ENCODE measurements at regions not wholly inside any gene's neighbourhood (a gene's known extent, or its start where the extent isn't known, plus 50 kb on each side); places are given as distances from the start of the nearest gene placed in this dataset.

- no peaks in the 10 kb centered on the region for H3K27me3 ChIP-seq (ENCODE audit: control insufficient read depth in 2 of 2, insufficient read depth in 2 of 2, low read length in 2 of 2)
- H2AFZ ChIP-seq (ENCODE audit: low read depth, low read length), result no peak overlapping the region
- no peaks in the 10 kb centered on the region for H3K9me1 ChIP-seq (ENCODE audit: control insufficient read depth, insufficient read depth, low read length)
- H3K4me3 ChIP-seq, result no peak overlapping the region
- DNase-seq (ENCODE audit: extremely low read depth in 1 of 4, low spot score in 3 of 4) (no peak), ATAC-seq (no peak), FAIRE-seq (no peak)
- TF ChIP-seq RNF219 (CRISPR knock-in tag; IDR thresholded peaks at IDR 0.05) (no peak), ZNF436 (CRISPR knock-in tag; IDR thresholded peaks at IDR 0.05) (no peak), FOSL1 (tag; conservative IDR thresholded peaks at IDR 0.05) (no peak), AFF1 (IDR thresholded peaks at IDR 0.05; ENCODE audit: low read depth in 1 of 2, partially characterized antibody in 2 of 2) (no peak), NR2F6 (CRISPR knock-in tag; IDR thresholded peaks at IDR 0.05) (no peak)
- ChIA-PET CTCF (ENCODE audit: low intra/inter-chr PET ratio) (no interaction called here), POLR2A (no interaction called here)
- no TSS peak for BruUV-seq (replicated peaks)
- no peak overlapping the region for H3K4me2 ChIP-seq (ENCODE audit: insufficient read depth, low read length)
- WGBS (ENCODE audit: insufficient coverage, low coverage, missing lambda C conversion rate), result 0% methylated on average over 2 of the region's 2 CpGs
- no peaks in the 10 kb centered on the region for H3K36me3 ChIP-seq (ENCODE audit: control insufficient read depth, insufficient read depth, low read length)
- H3K27ac ChIP-seq (ENCODE audit: extremely low read depth, low read depth, low read length), result no peak overlapping the region
- no peak overlapping the region for H3K9ac ChIP-seq (ENCODE audit: insufficient read depth in 1 of 2, low read depth in 2 of 2, low read length in 2 of 2)
- in situ Hi-C loops (cut with MboI) (no loop called here), intact Hi-C loops (cut with micrococcal nuclease) (no loop called here)
- H3K79me2 ChIP-seq (ENCODE audit: control insufficient read depth, insufficient read depth, low read length), result no peaks in the 10 kb centered on the region
- H3K9me3 ChIP-seq (replicated peaks; ENCODE audit: control insufficient read depth, insufficient read depth, low read depth, low read length), result no peaks in the 10 kb centered on the region
- no peaks in the 10 kb centered on the region for H3K4me1 ChIP-seq (replicated peaks in 1 of 2; ENCODE audit: control insufficient read depth in 2 of 2, insufficient read depth in 2 of 2, low read length in 2 of 2)
- no peaks in the 10 kb centered on the region for H4K20me1 ChIP-seq (replicated peaks; ENCODE audit: control insufficient read depth, insufficient read depth, low read length)
Observed at GRCh38 chr6:19558201-19558600, 279.0 kb upstream of the ID4 start.
